Fibroblast of lung (primary cell): ENCODE measurements at regions not wholly inside any gene's neighbourhood (a gene's known extent, or its start where the extent isn't known, plus 50 kb on each side); places are given as distances from the start of the nearest gene placed in this dataset.

Experiments used
- DNase-seq, 2 donors: peaks; one replicate each; pipeline versions ENCODE4 v3.0.0 to v3.0.0-alpha.2; 2010; ENCODE audit warnings: low read depth in 2 of 2
- H2AFZ ChIP-seq: 2 replicates; pipeline ENCODE4 v1.5.1; 2012; ENCODE audit warnings: low read length, control low read depth, inconsistent platforms
- H3K27ac ChIP-seq: 2 replicates; pipeline ENCODE4 v1.5.1; 2011; ENCODE audit warnings: low read length, control low read depth; ENCODE audit not compliant: insufficient read depth
- H3K27me3 ChIP-seq: 2 replicates; pipeline ENCODE4 v1.5.1; 2011; ENCODE audit warnings: mild to moderate bottlenecking, low read length; ENCODE audit not compliant: control insufficient read depth, insufficient read depth
- H3K36me3 ChIP-seq: 2 replicates; pipeline ENCODE4 v1.5.1; 2011; ENCODE audit warnings: low read length; ENCODE audit not compliant: control insufficient read depth, insufficient read depth
- H3K4me1 ChIP-seq: 2 replicates; pipeline ENCODE4 v1.5.1; 2011; ENCODE audit warnings: low read length; ENCODE audit not compliant: control insufficient read depth, insufficient read depth; ENCODE audit errors: extremely low read depth
- H3K4me2 ChIP-seq: 2 replicates; pipeline ENCODE4 v1.5.1; 2011; ENCODE audit warnings: low read length, control low read depth; ENCODE audit not compliant: insufficient read depth; ENCODE audit errors: extremely low read depth
- H3K4me3 ChIP-seq, 4 experiments: fragments of 200-600 bp in 1 of 4; sonication (generic) in 1 of 4; replicated peaks in 1 of 4; 2 replicates each; pipeline ENCODE4 v1.5.1; 2011 to 2016; ENCODE audit warnings: low read length in 4 of 4, low read depth in 3 of 4, mild to moderate bottlenecking in 3 of 4, control low read depth in 2 of 4, inconsistent platforms in 1 of 4, mixed read lengths in 1 of 4; ENCODE audit not compliant: insufficient read depth in 1 of 4; ENCODE audit errors: control extremely low read depth in 1 of 4
- H3K79me2 ChIP-seq: 2 replicates; pipeline ENCODE4 v1.5.1; 2012; ENCODE audit warnings: mild to moderate bottlenecking, low read length, inconsistent platforms; ENCODE audit not compliant: control insufficient read depth, insufficient read depth
- H3K9ac ChIP-seq: 2 replicates; pipeline ENCODE4 v1.5.1; 2011; ENCODE audit warnings: mild to moderate bottlenecking, low read length, control low read depth; ENCODE audit not compliant: insufficient read depth
- H3K9me3 ChIP-seq: 2 replicates; pipeline ENCODE4 v1.5.1; 2012; ENCODE audit warnings: low read depth, low read length; ENCODE audit not compliant: control insufficient read depth, insufficient read depth
- H4K20me1 ChIP-seq: 2 replicates; pipeline ENCODE4 v1.5.1; 2011; ENCODE audit warnings: low read length; ENCODE audit not compliant: control insufficient read depth, insufficient read depth; ENCODE audit errors: extremely low read depth
- EZH2 ChIP-seq: IDR thresholded peaks from 2 replicates; pipeline ENCODE4 v1.5.1; 2012; ENCODE audit warnings: low read length, control low read depth, mild to moderate bottlenecking; ENCODE audit errors: missing control alignments
- TF ChIP-seq, protein P1 (sequence below), 2 donors: IDR thresholded peaks in 1 of 2; conservative IDR thresholded peaks in 1 of 2; 1 replicate in 1 of 2; 2 replicates in 1 of 2; pipeline ENCODE4 v1.5.1; 2011 to 2012; ENCODE audit warnings: low read length in 2 of 2, control low read depth in 1 of 2, inconsistent platforms in 1 of 2, low read depth in 1 of 2, mild to moderate bottlenecking in 1 of 2

GRCh38 chr1:30403726-30404125 lies 319.7 kb downstream of the MATN1 start:
- no peaks in the 10 kb centered on the region for H3K36me3 ChIP-seq
- H3K27ac ChIP-seq: no peak overlapping the region
- H3K4me1 ChIP-seq: no peaks in the 10 kb centered on the region
- TF ChIP-seq, protein P1, sequence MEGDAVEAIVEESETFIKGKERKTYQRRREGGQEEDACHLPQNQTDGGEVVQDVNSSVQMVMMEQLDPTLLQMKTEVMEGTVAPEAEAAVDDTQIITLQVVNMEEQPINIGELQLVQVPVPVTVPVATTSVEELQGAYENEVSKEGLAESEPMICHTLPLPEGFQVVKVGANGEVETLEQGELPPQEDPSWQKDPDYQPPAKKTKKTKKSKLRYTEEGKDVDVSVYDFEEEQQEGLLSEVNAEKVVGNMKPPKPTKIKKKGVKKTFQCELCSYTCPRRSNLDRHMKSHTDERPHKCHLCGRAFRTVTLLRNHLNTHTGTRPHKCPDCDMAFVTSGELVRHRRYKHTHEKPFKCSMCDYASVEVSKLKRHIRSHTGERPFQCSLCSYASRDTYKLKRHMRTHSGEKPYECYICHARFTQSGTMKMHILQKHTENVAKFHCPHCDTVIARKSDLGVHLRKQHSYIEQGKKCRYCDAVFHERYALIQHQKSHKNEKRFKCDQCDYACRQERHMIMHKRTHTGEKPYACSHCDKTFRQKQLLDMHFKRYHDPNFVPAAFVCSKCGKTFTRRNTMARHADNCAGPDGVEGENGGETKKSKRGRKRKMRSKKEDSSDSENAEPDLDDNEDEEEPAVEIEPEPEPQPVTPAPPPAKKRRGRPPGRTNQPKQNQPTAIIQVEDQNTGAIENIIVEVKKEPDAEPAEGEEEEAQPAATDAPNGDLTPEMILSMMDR (conservative IDR thresholded peaks at IDR 0.05 in 1 of 2, IDR thresholded peaks at IDR 0.05 in 1 of 2; ENCODE audit: low read depth in 1 of 2, low read length in 2 of 2): no peak
- TF ChIP-seq EZH2: no peak
- no peaks in the 10 kb centered on the region for H4K20me1 ChIP-seq
- no peak overlapping the region for H3K4me2 ChIP-seq
- H2AFZ ChIP-seq: no peak overlapping the region
- no peaks in the 10 kb centered on the region for H3K27me3 ChIP-seq
- H3K4me3 ChIP-seq: no peak overlapping the region
- H3K79me2 ChIP-seq: no peaks in the 10 kb centered on the region
- no peak for DNase-seq
- H3K9ac ChIP-seq: no peak overlapping the region
- no peaks in the 10 kb centered on the region for H3K9me3 ChIP-seq

DNA sequence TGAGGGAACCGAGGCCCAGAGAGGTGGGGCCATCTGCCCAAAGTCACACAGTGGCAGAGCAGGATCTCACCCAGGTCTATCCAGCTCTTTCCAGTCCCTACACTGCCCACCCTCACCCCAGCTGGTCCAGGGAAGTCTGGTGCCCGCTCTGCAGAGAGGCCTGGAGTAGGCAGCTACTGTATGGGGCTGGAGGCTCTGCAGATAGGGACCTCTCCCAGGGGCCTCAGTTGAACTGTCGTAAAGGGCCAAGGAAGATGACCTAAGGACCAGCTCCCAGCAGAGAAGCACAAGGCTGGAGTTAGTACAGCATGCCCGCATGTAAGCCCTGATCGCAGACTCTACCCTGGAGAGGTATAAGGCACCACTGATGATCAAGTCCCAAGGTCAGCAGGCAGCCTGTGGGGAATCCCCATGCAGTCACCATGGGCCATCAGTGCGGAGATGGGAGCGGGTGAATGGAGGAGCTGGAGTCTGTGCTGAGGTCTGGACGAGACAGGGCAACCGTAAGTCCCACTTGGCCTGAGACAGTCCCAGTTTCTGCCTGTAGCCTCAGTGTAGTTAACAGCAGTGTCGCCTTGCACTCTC lies 320.2 kb downstream of the MATN1 start:
- Histone ChIP-seq H3K27ac (no peak overlapping the region), H3K4me2 (no peak overlapping the region), H3K9ac (no peak overlapping the region), H4K20me1 (no peaks in the 10 kb centered on the region), H3K79me2 (no peaks in the 10 kb centered on the region), H3K36me3 (no peaks in the 10 kb centered on the region), H3K4me3 (no peak overlapping the region), H3K27me3 (no peaks in the 10 kb centered on the region), H2AFZ (no peak overlapping the region), H3K4me1 (no peaks in the 10 kb centered on the region), H3K9me3 (no peaks in the 10 kb centered on the region)
- DNase-seq: no peak
- no peak for TF ChIP-seq EZH2
- TF ChIP-seq, protein P1 (conservative IDR thresholded peaks at IDR 0.05 in 1 of 2, IDR thresholded peaks at IDR 0.05 in 1 of 2; ENCODE audit: low read depth in 1 of 2, low read length in 2 of 2): no peak

DNA sequence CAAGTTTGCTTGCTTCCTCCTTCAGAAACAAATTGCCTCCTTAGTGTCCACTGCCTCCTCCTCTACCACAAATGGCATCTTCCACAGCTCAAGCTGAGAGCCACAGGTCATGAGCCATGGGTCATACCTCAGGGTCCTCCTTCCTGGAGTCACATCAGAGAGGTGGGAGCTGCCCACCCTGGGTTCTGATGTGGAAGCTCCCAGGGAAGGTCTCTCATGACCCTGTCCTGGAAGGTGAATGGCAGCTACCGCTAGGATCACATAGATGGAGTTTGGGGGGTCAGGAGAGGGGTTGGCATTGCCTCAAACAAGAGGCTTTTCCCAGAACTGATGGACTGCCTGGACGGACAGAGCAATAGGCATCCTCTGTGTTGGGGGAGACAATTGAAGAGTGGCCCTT lies 321.4 kb downstream of the MATN1 start:
- DNase-seq: no peak
- Histone ChIP-seq H3K9ac (no peak overlapping the region), H3K79me2 (no peaks in the 10 kb centered on the region), H3K36me3 (no peaks in the 10 kb centered on the region), H4K20me1 (no peaks in the 10 kb centered on the region), H3K9me3 (no peaks in the 10 kb centered on the region), H3K4me2 (no peak overlapping the region), H2AFZ (no peak overlapping the region), H3K27me3 (no peaks in the 10 kb centered on the region), H3K27ac (no peak overlapping the region), H3K4me3 (no peak overlapping the region), H3K4me1 (no peaks in the 10 kb centered on the region)
- TF ChIP-seq, protein P1 (conservative IDR thresholded peaks at IDR 0.05 in 1 of 2, IDR thresholded peaks at IDR 0.05 in 1 of 2; ENCODE audit: low read depth in 1 of 2, low read length in 2 of 2): no peak
